GM12878 (cell line): ENCODE measurements at regions not wholly inside any gene's neighbourhood (a gene's known extent, or its start where the extent isn't known, plus 50 kb on each side); places are given as distances from the start of the nearest gene placed in this dataset.

ENCODE experiments used
- ATAC-seq: fragments of 200-7000 bp; cut with Tn5 transposase; 3 replicates; pipeline ENCODE4 v1.9.1; 2020; ENCODE audit warnings: mild to moderate bottlenecking, moderate library complexity
- BruUV-seq: library from RNA; stranded (reverse); fragments of 400-500 nt; replicated peaks from 2 replicates; lab custom pipeline; 2021; lab: Mats Ljungman, UMichigan
- CTCF ChIA-PET: fragments of 300-600 bp; sonication (Branson Sonifier 250); formaldehyde crosslinking; extraction: SDS; loops from one replicate; lab custom pipeline; 2021; ENCODE audit warnings: inconsistent platforms; lab: Yijun Ruan, JAX
- POLR2A ChIA-PET: fragments of 350-600 bp; formaldehyde crosslinking; extraction: SDS; loops from one replicate; lab custom pipeline; 2021; ENCODE audit warnings: inconsistent platforms; lab: Charles Lee
- RAD21 ChIA-PET: fragments of 300-600 bp; sonication (Branson Sonifier 250); formaldehyde crosslinking; loops from one replicate; lab custom pipeline; 2023; ENCODE audit warnings: antibody characterized with exemption; ENCODE audit not compliant: unreplicated experiment; lab: Charles Lee
- SMC1A ChIA-PET: fragments of 300-600 bp; sonication (Branson Sonifier 250); formaldehyde crosslinking; loops from one replicate; lab custom pipeline; 2023; ENCODE audit not compliant: unreplicated experiment, uncharacterized antibody; lab: Charles Lee
- DNase-seq: peaks from one replicate; pipeline ENCODE4 v3.0.0-alpha.2; 2011; ENCODE audit warnings: low read depth, low spot score
- FAIRE-seq: peaks from 3 replicates; lab custom pipeline; 2011; peaks lifted over from hg19 to GRCh38; lab: Jason Lieb, UNC
- H2AFZ ChIP-seq: 2 replicates; pipeline ENCODE4 v1.6.0; 2011; ENCODE audit warnings: low read depth, low read length, control low read depth; ENCODE audit not compliant: control insufficient read depth
- H3K27ac ChIP-seq: 2 replicates; pipeline ENCODE4 v1.5.1; 2011; ENCODE audit warnings: control low read depth; ENCODE audit not compliant: control insufficient read depth, insufficient read depth
- H3K27me3 ChIP-seq, 2 experiments: replicated peaks in 1 of 2; 2 replicates each; pipeline versions ENCODE4 v1.6.0 to v1.6.1; 2011; ENCODE audit warnings: low read length in 1 of 2; ENCODE audit not compliant: control insufficient read depth in 2 of 2, insufficient read depth in 2 of 2
- H3K36me3 ChIP-seq, 2 experiments: 2 replicates each; pipeline ENCODE4 v1.5.1; 2011; ENCODE audit warnings: low read length in 1 of 2; ENCODE audit not compliant: control insufficient read depth in 2 of 2, insufficient read depth in 2 of 2
- H3K4me1 ChIP-seq: 2 replicates; pipeline ENCODE4 v1.6.1; 2011; ENCODE audit warnings: mild to moderate bottlenecking, low read length, moderate library complexity, mixed read lengths; ENCODE audit not compliant: control insufficient read depth, insufficient read depth
- H3K4me2 ChIP-seq: 2 replicates; pipeline ENCODE4 v1.6.0; 2011; ENCODE audit warnings: control low read depth; ENCODE audit not compliant: control insufficient read depth, insufficient read depth
- H3K4me3 ChIP-seq: fragments of 200-600 bp; sonication (generic); 2 replicates; pipeline ENCODE4 v1.5.1; 2016
- H3K79me2 ChIP-seq: 2 replicates; pipeline ENCODE4 v1.6.0; 2011; ENCODE audit warnings: low read length; ENCODE audit not compliant: control insufficient read depth, insufficient read depth
- H3K9ac ChIP-seq: 2 replicates; pipeline ENCODE4 v1.8.0; 2011; ENCODE audit warnings: low read length, control low read depth, mixed read lengths; ENCODE audit not compliant: control insufficient read depth, insufficient read depth
- H3K9me3 ChIP-seq: replicated peaks from 3 replicates; pipeline ENCODE4 v1.5.1; 2011; ENCODE audit warnings: mild to moderate bottlenecking, low read length; ENCODE audit not compliant: control insufficient read depth, insufficient read depth
- H4K20me1 ChIP-seq: 2 replicates; pipeline ENCODE4 v1.6.0; 2011; ENCODE audit not compliant: control insufficient read depth, insufficient read depth
- CBFB ChIP-seq: IDR thresholded peaks from 2 replicates; pipeline ENCODE4 v1.6.1; 2016; ENCODE audit warnings: antibody characterized with exemption, low read depth
- CBX3 ChIP-seq: fragments of 200-600 bp; sonication (generic); IDR thresholded peaks from 2 replicates; pipeline ENCODE4 v1.6.1; 2016; ENCODE audit warnings: low read depth, borderline replicate concordance
- IKZF1 ChIP-seq: fragments of 450-650 bp; conservative IDR thresholded peaks from 2 replicates; pipeline ENCODE4 v1.6.1; 2017; ENCODE audit warnings: antibody characterized with exemption, mild to moderate bottlenecking
- KAT2A ChIP-seq: conservative IDR thresholded peaks from 2 replicates; pipeline ENCODE4 v1.6.1; 2011; ENCODE audit warnings: low read depth, low read length; ENCODE audit not compliant: control insufficient read depth
- RELA ChIP-seq: fragments of 450-650 bp; IDR thresholded peaks from 2 replicates; pipeline ENCODE4 v1.8.0; 2014; ENCODE audit warnings: borderline replicate concordance; ENCODE audit not compliant: partially characterized antibody
- WGBS: methylation state at CpG from one replicate; pipeline ENCODE4 v1.1.6; 2016; ENCODE audit warnings: low lambda C conversion rate; ENCODE audit not compliant: insufficient replicate concordance, insufficient coverage; ENCODE audit errors: missing lambda C conversion rate; 5-methylcytosine and 5-hydroxymethylcytosine counted together
- in situ Hi-C: fragments of 300-500 bp; cut with MboI; formaldehyde crosslinking; loops from 9 replicates; pipeline ENCODE4 v1.14.3; 2018; ENCODE audit warnings: mixed read lengths
- intact Hi-C: fragments of 100-400 bp; cut with micrococcal nuclease; formaldehyde crosslinking; loops from one replicate; pipeline ENCODE4 v1.14.2; 2022; ENCODE audit not compliant: unreplicated experiment
- TF ChIP-seq, protein P1 (sequence below): IDR thresholded peaks from 2 replicates; pipeline ENCODE4 v1.6.1; 2011; ENCODE audit warnings: borderline replicate concordance, low read depth, mild to moderate bottlenecking, moderate library complexity, low read length; ENCODE audit not compliant: insufficient read depth, poor library complexity, severe bottlenecking

DNA sequence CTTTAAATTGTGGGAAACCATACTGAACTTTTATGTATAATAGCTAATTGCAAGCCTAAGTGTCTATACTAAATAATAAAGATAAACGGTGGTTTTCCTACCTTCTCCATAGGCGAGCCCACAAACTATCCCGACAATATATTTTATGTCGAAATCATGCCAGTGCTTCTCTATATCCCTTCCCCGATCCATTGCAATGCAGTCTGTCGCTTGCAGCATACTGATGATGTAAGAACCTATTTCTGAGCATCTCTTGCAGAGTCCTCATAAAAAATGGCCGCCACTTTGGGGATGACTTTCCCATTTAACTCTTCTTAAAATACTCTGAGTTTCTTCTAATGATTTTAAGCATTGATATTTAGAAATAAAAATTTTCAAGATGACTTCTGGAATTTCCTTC, 58.1 kb upstream of the TLR3 start:
- 67% methylated on average over 7 of the region's 7 CpGs for WGBS
- ChIA-PET SMC1A (no interaction called here), RAD21 (no interaction called here), POLR2A (no interaction called here), CTCF (no interaction called here)
- H2AFZ ChIP-seq = no peak overlapping the region
- BruUV-seq = no TSS peak
- H3K9ac ChIP-seq = no peak overlapping the region
- TF ChIP-seq IKZF1 = no peak
- no peak for TF ChIP-seq CBX3
- TF ChIP-seq, protein P1, sequence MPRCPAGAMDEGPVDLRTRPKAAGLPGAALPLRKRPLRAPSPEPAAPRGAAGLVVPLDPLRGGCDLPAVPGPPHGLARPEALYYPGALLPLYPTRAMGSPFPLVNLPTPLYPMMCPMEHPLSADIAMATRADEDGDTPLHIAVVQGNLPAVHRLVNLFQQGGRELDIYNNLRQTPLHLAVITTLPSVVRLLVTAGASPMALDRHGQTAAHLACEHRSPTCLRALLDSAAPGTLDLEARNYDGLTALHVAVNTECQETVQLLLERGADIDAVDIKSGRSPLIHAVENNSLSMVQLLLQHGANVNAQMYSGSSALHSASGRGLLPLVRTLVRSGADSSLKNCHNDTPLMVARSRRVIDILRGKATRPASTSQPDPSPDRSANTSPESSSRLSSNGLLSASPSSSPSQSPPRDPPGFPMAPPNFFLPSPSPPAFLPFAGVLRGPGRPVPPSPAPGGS = no peak
- no peaks in the 10 kb centered on the region for H3K36me3 ChIP-seq
- H3K79me2 ChIP-seq = no peaks in the 10 kb centered on the region
- no peaks in the 10 kb centered on the region for H3K9me3 ChIP-seq
- in situ Hi-C loops (no loop called here), intact Hi-C loops (no loop called here)
- H3K27ac ChIP-seq = no peak overlapping the region
- H3K4me1 ChIP-seq = no peaks in the 10 kb centered on the region
- no peak overlapping the region for H3K4me3 ChIP-seq
- ATAC-seq (no peak), DNase-seq (no peak), FAIRE-seq (no peak)
- H3K4me2 ChIP-seq = no peak overlapping the region
- no peaks in the 10 kb centered on the region; a peak in 1 of 4 replicates for H3K27me3 ChIP-seq
- H4K20me1 ChIP-seq = no peaks in the 10 kb centered on the region

DNA sequence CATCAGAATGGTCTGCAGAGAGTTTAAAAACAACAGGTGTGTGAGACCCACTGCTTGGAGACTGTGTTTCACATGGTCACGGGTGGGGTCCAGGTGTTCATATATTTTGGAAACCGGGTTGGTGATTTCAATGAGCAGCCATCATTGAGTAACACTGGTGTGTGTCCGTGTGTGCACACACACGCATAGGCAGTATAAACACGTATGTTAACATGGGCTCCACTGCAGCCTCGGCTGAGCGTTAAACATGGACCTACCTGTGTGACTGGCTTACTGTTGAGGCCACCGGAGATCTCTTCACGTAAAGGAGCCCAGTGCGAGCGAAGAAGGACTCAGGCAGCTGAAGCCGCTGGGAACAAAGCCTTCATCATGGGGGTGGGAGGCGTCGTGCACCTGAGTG, 56.9 kb upstream of the TLR3 start:
- no peak overlapping the region for H3K4me2 ChIP-seq
- H3K9ac ChIP-seq = no peak overlapping the region
- no peak for ATAC-seq
- CTCF ChIA-PET = no interaction called here
- no peaks in the 10 kb centered on the region for H3K79me2 ChIP-seq
- H3K27me3 ChIP-seq = no peaks in the 10 kb centered on the region; a peak in 1 of 4 replicates
- SMC1A ChIA-PET = no interaction called here
- no peaks in the 10 kb centered on the region for H3K4me1 ChIP-seq
- BruUV-seq = no TSS peak
- WGBS = 64% methylated on average over 14 of the region's 14 CpGs
- TF ChIP-seq CBFB (no peak), KAT2A (no peak), RELA (no peak)
- no peak overlapping the region for H3K27ac ChIP-seq
- H3K4me3 ChIP-seq = no peak overlapping the region
- no peaks in the 10 kb centered on the region for H3K36me3 ChIP-seq
- RAD21 ChIA-PET = no interaction called here
- H2AFZ ChIP-seq = no peak overlapping the region
- no peaks in the 10 kb centered on the region for H3K9me3 ChIP-seq
- POLR2A ChIA-PET = no interaction called here
- intact Hi-C loops = no loop called here
- no peaks in the 10 kb centered on the region for H4K20me1 ChIP-seq
- no peak for FAIRE-seq
- no peak for DNase-seq
- in situ Hi-C loops = no loop called here
